ENCODE measurements at regions not wholly inside any gene's neighbourhood (a gene's known extent, or its start where the extent isn't known, plus 50 kb on each side); places are given as distances from the start of the nearest gene placed in this dataset.

GRCh38 chr11:88406876-88407275 is 69.3 kb upstream of the CTSC start:
- Mint-ChIP-seq H3K4me3 (ENCODE audit: unreplicated experiment) (no peak overlapping the region), H3K27me3 (ENCODE audit: low read depth) (peaks cover 2% of the 10 kb centered on the region), H3K36me3 (ENCODE audit: low read depth) (no peaks in the 10 kb centered on the region), H3K9me3 (ENCODE audit: low read depth) (no peaks in the 10 kb centered on the region), H3K27ac (ENCODE audit: unreplicated experiment) (no peak overlapping the region), H3K4me1 (ENCODE audit: low read depth) (peaks cover 14% of the 10 kb centered on the region)
- no peak for DNase-seq (ENCODE audit: low spot score)
- no peak for TF ChIP-seq CTCF (IDR thresholded peaks at IDR 0.05)

GRCh38 chr11:88405853-88406252 is 68.3 kb upstream of the CTSC start:
- H3K4me1 Mint-ChIP-seq (ENCODE audit: low read depth), result peaks cover 17% of the 10 kb centered on the region
- H3K27ac Mint-ChIP-seq (ENCODE audit: unreplicated experiment), result no peak overlapping the region
- H3K9me3 Mint-ChIP-seq (ENCODE audit: low read depth), result no peaks in the 10 kb centered on the region
- no peak for DNase-seq (ENCODE audit: low spot score)
- no peak for TF ChIP-seq CTCF (IDR thresholded peaks at IDR 0.05)
- peaks cover 2% of the 10 kb centered on the region for H3K27me3 Mint-ChIP-seq (ENCODE audit: low read depth)
- H3K36me3 Mint-ChIP-seq (ENCODE audit: low read depth), result no peaks in the 10 kb centered on the region
- H3K4me3 Mint-ChIP-seq (ENCODE audit: unreplicated experiment), result no peak overlapping the region

- H3K36me3 Mint-ChIP-seq (ENCODE audit: low read depth), result no peaks in the 10 kb centered on the region
- no peaks in the 10 kb centered on the region for H3K9me3 Mint-ChIP-seq (ENCODE audit: low read depth)
- TF ChIP-seq CTCF (IDR thresholded peaks at IDR 0.05), result no peak
- peaks cover under 1% of the 10 kb centered on the region for H3K27me3 Mint-ChIP-seq (ENCODE audit: low read depth)
- DNase-seq (ENCODE audit: low spot score), result no peak
- H3K4me1 Mint-ChIP-seq (ENCODE audit: low read depth), result peaks cover 17% of the 10 kb centered on the region
- no peak overlapping the region for H3K4me3 Mint-ChIP-seq (ENCODE audit: unreplicated experiment)
- H3K27ac Mint-ChIP-seq (ENCODE audit: unreplicated experiment), result no peak overlapping the region
These were observed 67.6 kb upstream of the CTSC start for GRCh38 chr11:88404932-88405710.

- no peak for TF ChIP-seq CTCF (IDR thresholded peaks at IDR 0.05)
- H3K27me3 Mint-ChIP-seq (ENCODE audit: low read depth), result peaks cover 2% of the 10 kb centered on the region
- no peak overlapping the region for H3K4me3 Mint-ChIP-seq (ENCODE audit: unreplicated experiment)
- no peak overlapping the region for H3K27ac Mint-ChIP-seq (ENCODE audit: unreplicated experiment)
- H3K36me3 Mint-ChIP-seq (ENCODE audit: low read depth), result no peaks in the 10 kb centered on the region
- DNase-seq (ENCODE audit: low spot score), result no peak
- H3K4me1 Mint-ChIP-seq (ENCODE audit: low read depth), result peaks cover 17% of the 10 kb centered on the region
- no peaks in the 10 kb centered on the region for H3K9me3 Mint-ChIP-seq (ENCODE audit: low read depth)
These were observed 66.9 kb upstream of the CTSC start for GRCh38 chr11:88404391-88404790.

- Mint-ChIP-seq H3K4me3 (ENCODE audit: unreplicated experiment) (no peak overlapping the region), H3K27me3 (ENCODE audit: low read depth) (peaks cover 2% of the 10 kb centered on the region), H3K27ac (ENCODE audit: unreplicated experiment) (no peak overlapping the region), H3K36me3 (ENCODE audit: low read depth) (no peaks in the 10 kb centered on the region), H3K4me1 (ENCODE audit: low read depth) (peaks cover 17% of the 10 kb centered on the region), H3K9me3 (ENCODE audit: low read depth) (no peaks in the 10 kb centered on the region)
- no peak for TF ChIP-seq CTCF (IDR thresholded peaks at IDR 0.05)
- no peak for DNase-seq (ENCODE audit: low spot score)
These were observed 65.2 kb upstream of the CTSC start for GRCh38 chr11:88402784-88403183.
